OCI-LY7 (cell line): ENCODE measurements at regions not wholly inside any gene's neighbourhood (a gene's known extent, or its start where the extent isn't known, plus 50 kb on each side); places are given as distances from the start of the nearest gene placed in this dataset.

Source experiments
- BruUV-seq: library from RNA; stranded (reverse); fragments of 400-500 nt; replicated peaks from 2 replicates; lab custom pipeline; 2021; lab: Mats Ljungman, UMichigan
- CTCF ChIA-PET: fragments of 300-600 bp; sonication (Branson Sonifier 250); formaldehyde crosslinking; loops from one replicate; lab custom pipeline; 2022; ENCODE audit warnings: antibody characterized with exemption; ENCODE audit not compliant: unreplicated experiment; lab: Charles Lee
- POLR2A ChIA-PET: fragments of 300-600 bp; sonication (Branson Sonifier 250); formaldehyde crosslinking; loops from one replicate; lab custom pipeline; 2022; ENCODE audit warnings: antibody characterized with exemption; lab: Charles Lee
- DNase-seq: peaks from one replicate; pipeline ENCODE4 v3.0.0-alpha.2; 2015; ENCODE audit warnings: low spot score
- H2AFZ ChIP-seq: fragments of 200-600 bp; sonication (generic), shearing (Covaris generic); 2 replicates; pipeline ENCODE4 v1.6.1; 2014; ENCODE audit warnings: mild to moderate bottlenecking, antibody characterized with exemption, low read length, moderate library complexity
- H3K27ac ChIP-seq: fragments of 200-600 bp; sonication (generic); 2 replicates; pipeline ENCODE4 v1.5.1; 2014; ENCODE audit warnings: mixed run types, low read depth, mild to moderate bottlenecking, moderate library complexity, low read length, inconsistent platforms; ENCODE audit not compliant: poor library complexity, severe bottlenecking
- H3K36me3 ChIP-seq: fragments of 200-600 bp; sonication (generic); 2 replicates; pipeline ENCODE4 v1.6.1; 2014; ENCODE audit warnings: mild to moderate bottlenecking, antibody characterized with exemption, low read length, moderate library complexity, mixed read lengths; ENCODE audit not compliant: insufficient read depth
- H3K4me1 ChIP-seq: fragments of 200-600 bp; sonication (generic); 2 replicates; pipeline ENCODE4 v1.5.1; 2014; ENCODE audit warnings: mild to moderate bottlenecking, low read length; ENCODE audit not compliant: insufficient read depth, poor library complexity, severe bottlenecking
- H3K4me2 ChIP-seq: fragments of 200-600 bp; sonication (generic); 2 replicates; pipeline ENCODE4 v1.6.1; 2014; ENCODE audit warnings: mild to moderate bottlenecking, low read length
- H3K4me3 ChIP-seq: fragments of 200-600 bp; sonication (generic); 2 replicates; pipeline ENCODE4 v1.5.1; 2014; ENCODE audit warnings: mild to moderate bottlenecking, low read depth, low read length; ENCODE audit not compliant: poor library complexity, severe bottlenecking
- H3K79me2 ChIP-seq: fragments of 200-600 bp; sonication (generic); 2 replicates; pipeline ENCODE4 v1.6.1; 2016; ENCODE audit warnings: low read depth, mild to moderate bottlenecking, low read length, moderate library complexity, mixed read lengths; ENCODE audit not compliant: insufficient read depth
- H3K9me2 ChIP-seq: fragments of 200-600 bp; sonication (generic); 2 replicates; pipeline ENCODE4 v1.6.1; 2016; ENCODE audit warnings: mild to moderate bottlenecking, low read length, mixed read lengths; ENCODE audit not compliant: insufficient read depth
- H3K9me3 ChIP-seq: fragments of 200-600 bp; sonication (generic); 2 replicates; pipeline ENCODE4 v1.6.1; 2014; ENCODE audit warnings: mild to moderate bottlenecking, mixed run types, low read length, mixed read lengths
- H4K20me1 ChIP-seq: fragments of 200-600 bp; sonication (generic); 2 replicates; pipeline ENCODE4 v1.6.1; 2014; ENCODE audit warnings: mild to moderate bottlenecking, antibody characterized with exemption, low read length, moderate library complexity, mixed read lengths; ENCODE audit not compliant: insufficient read depth
- EZH2phosphoT487 ChIP-seq: fragments of 200-600 bp; sonication (generic); IDR thresholded peaks from 2 replicates; pipeline ENCODE4 v1.6.1; 2018; ENCODE audit warnings: low read depth, borderline replicate concordance, mild to moderate bottlenecking, mixed run types, antibody characterized with exemption, low read length, moderate library complexity, mixed read lengths
- intact Hi-C: fragments of 100-400 bp; cut with micrococcal nuclease; formaldehyde crosslinking; loops from one replicate; pipeline ENCODE4 v1.10.0; 2022; ENCODE audit not compliant: unreplicated experiment
- TF ChIP-seq, protein P1 (sequence below): fragments of 200-600 bp; sonication (generic); conservative IDR thresholded peaks from 2 replicates; pipeline ENCODE4 v1.5.1; 2014; ENCODE audit warnings: mild to moderate bottlenecking, antibody characterized with exemption, low read length, moderate library complexity, mixed read lengths

DNA sequence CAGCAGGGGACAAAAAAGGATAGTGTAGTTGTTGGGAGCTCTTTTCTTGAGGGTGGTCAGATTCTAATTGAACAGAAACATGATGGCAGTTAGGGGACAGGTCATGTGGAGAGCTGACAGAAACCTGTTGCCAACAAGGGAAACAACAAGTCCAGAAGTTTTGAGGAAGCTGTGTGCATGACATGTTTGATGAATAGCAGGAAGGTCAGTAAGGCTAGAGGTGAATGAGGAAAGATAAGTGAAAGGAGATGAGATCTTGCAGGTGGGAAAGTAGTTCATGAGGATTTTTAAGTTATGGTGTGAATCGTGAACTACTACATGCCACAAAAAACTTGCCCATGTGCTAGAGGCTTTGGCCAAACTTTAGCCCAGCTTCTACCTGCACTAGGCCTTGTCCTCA, 1817.4 kb downstream of the MRPL39 start:
- CTCF ChIA-PET: no interaction called here
- H3K79me2 ChIP-seq: no peaks in the 10 kb centered on the region
- H3K4me2 ChIP-seq: no peak overlapping the region
- H3K9me3 ChIP-seq: peaks cover 41% of the 10 kb centered on the region
- no peak for DNase-seq
- BruUV-seq: no TSS peak
- H3K27ac ChIP-seq: no peak overlapping the region
- H2AFZ ChIP-seq: no peak overlapping the region
- no peaks in the 10 kb centered on the region for H4K20me1 ChIP-seq
- H3K4me1 ChIP-seq: no peaks in the 10 kb centered on the region
- intact Hi-C loops: no loop called here
- no peaks in the 10 kb centered on the region for H3K36me3 ChIP-seq
- no peak overlapping the region for H3K4me3 ChIP-seq
- H3K9me2 ChIP-seq: no peaks in the 10 kb centered on the region
- POLR2A ChIA-PET: no interaction called here
- TF ChIP-seq, protein P1, sequence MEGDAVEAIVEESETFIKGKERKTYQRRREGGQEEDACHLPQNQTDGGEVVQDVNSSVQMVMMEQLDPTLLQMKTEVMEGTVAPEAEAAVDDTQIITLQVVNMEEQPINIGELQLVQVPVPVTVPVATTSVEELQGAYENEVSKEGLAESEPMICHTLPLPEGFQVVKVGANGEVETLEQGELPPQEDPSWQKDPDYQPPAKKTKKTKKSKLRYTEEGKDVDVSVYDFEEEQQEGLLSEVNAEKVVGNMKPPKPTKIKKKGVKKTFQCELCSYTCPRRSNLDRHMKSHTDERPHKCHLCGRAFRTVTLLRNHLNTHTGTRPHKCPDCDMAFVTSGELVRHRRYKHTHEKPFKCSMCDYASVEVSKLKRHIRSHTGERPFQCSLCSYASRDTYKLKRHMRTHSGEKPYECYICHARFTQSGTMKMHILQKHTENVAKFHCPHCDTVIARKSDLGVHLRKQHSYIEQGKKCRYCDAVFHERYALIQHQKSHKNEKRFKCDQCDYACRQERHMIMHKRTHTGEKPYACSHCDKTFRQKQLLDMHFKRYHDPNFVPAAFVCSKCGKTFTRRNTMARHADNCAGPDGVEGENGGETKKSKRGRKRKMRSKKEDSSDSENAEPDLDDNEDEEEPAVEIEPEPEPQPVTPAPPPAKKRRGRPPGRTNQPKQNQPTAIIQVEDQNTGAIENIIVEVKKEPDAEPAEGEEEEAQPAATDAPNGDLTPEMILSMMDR: no peak
- TF ChIP-seq EZH2phosphoT487: no peak

DNA sequence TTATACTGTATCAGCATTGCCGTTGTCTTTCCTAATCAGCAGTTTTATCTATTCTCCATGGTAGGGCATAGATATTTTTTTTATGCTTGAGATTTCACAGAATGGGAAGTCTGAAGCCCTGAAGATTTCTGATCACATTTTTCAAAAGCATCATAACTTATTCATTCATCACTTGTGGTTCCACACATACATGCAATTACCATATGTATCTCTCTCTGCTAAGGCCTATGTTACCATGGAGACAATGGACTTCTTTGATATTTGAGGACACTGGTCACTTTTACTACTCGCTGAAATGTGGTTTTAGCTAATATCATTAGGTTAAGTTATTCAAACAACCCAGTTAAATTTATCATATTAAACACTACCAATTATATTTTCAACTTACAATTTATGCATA, 1827.0 kb downstream of the MRPL39 start:
- BruUV-seq: no TSS peak

DNA sequence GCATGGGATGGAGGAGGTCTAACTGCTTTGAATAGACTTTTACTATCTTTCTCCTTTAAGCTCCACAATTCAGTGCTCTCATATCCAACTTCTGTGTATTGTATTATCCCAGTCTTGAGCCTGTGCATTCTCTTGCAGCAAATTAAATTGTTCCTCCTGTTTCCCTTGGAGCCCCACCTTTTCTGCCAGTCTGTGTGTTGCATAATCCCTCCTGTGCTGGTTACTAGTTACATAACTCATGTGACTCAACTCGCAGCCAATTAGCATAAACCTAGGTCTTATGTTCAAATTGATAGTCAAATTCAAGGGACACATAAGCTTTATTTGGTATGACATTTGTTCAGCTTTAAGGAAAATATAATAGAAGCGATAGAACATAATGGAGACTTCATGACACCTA, 1863.5 kb downstream of the MRPL39 start:
- H3K36me3 ChIP-seq: no peaks in the 10 kb centered on the region
- TF ChIP-seq, protein P1: no peak
- no peak for TF ChIP-seq EZH2phosphoT487
- CTCF ChIA-PET: no interaction called here
- no peak for DNase-seq
- no peak overlapping the region for H3K27ac ChIP-seq
- no peak overlapping the region for H3K4me3 ChIP-seq
- intact Hi-C loops: no loop called here
- no peaks in the 10 kb centered on the region for H3K9me3 ChIP-seq
- no peaks in the 10 kb centered on the region for H3K9me2 ChIP-seq
- no peak overlapping the region for H2AFZ ChIP-seq
- no peak overlapping the region for H3K4me2 ChIP-seq
- no peaks in the 10 kb centered on the region for H4K20me1 ChIP-seq
- H3K4me1 ChIP-seq: no peaks in the 10 kb centered on the region
- H3K79me2 ChIP-seq: no peaks in the 10 kb centered on the region
- BruUV-seq: no TSS peak
- POLR2A ChIA-PET: no interaction called here

More for the DNA sequence above, 1827.0 kb downstream of the MRPL39 start:
- CTCF ChIA-PET: no interaction called here
- TF ChIP-seq, protein P1: no peak
- no peak for TF ChIP-seq EZH2phosphoT487
- Histone ChIP-seq H4K20me1 (no peaks in the 10 kb centered on the region), H3K4me2 (no peak overlapping the region), H3K4me3 (no peak overlapping the region), H3K27ac (no peak overlapping the region), H3K9me3 (no peaks in the 10 kb centered on the region; the same call in 1 of the 2 replicates), H3K36me3 (no peaks in the 10 kb centered on the region), H3K79me2 (no peaks in the 10 kb centered on the region), H2AFZ (no peak overlapping the region), H3K9me2 (no peaks in the 10 kb centered on the region), H3K4me1 (no peaks in the 10 kb centered on the region)
- POLR2A ChIA-PET: interaction anchor here (0.7 kb wide), 1 partner anchor 32 kb away, joined by 3 read pairs; no protein-coding TSS in a partner anchor
- intact Hi-C loops: no loop called here
- no peak for DNase-seq
